HCT116 (cell line): ENCODE measurements at regions not wholly inside any gene's neighbourhood (a gene's known extent, or its start where the extent isn't known, plus 50 kb on each side); places are given as distances from the start of the nearest gene placed in this dataset.
"Not testable (repeated sequence)": the region's sequence is repeated elsewhere in the genome, so short reads cannot be mapped to it uniquely, and the experiment has no call there.

Source experiments
- ATAC-seq: fragments of 200-7000 bp; cut with Tn5 transposase; 2 replicates; pipeline ENCODE4 v1.9.1; 2020; ENCODE audit warnings: mild to moderate bottlenecking, moderate library complexity
- BruUV-seq: library from RNA; stranded (reverse); fragments of 400-500 nt; replicated peaks from 2 replicates; lab custom pipeline; 2021; lab: Mats Ljungman, UMichigan
- CTCF ChIA-PET: fragments of 300-600 bp; sonication (Branson Sonifier 250); formaldehyde crosslinking; loops from one replicate; lab custom pipeline; 2021; ENCODE audit warnings: antibody characterized with exemption; lab: Charles Lee
- POLR2A ChIA-PET: fragments of 300-600, 350-600 bp; sonication (Branson Sonifier 250); formaldehyde crosslinking; loops from one replicate; lab custom pipeline; 2021; ENCODE audit warnings: antibody characterized with exemption; lab: Charles Lee
- RAD21 ChIA-PET, 2 experiments: fragments of 300-600 bp; sonication (Branson Sonifier 250); formaldehyde crosslinking; loops; one replicate each; lab custom pipeline; 2023; ENCODE audit warnings: low total read pairs in 2 of 2; ENCODE audit not compliant: uncharacterized antibody in 2 of 2, unreplicated experiment in 2 of 2, low non-redundant PET in 1 of 2; lab: Charles Lee
- DNase-seq: peaks from one replicate; pipeline ENCODE4 v3.0.0-alpha.2; 2010; ENCODE audit warnings: low read depth, low spot score
- H2AFZ ChIP-seq: fragments of 200-600 bp; shearing (Covaris generic), sonication (generic); 2 replicates; pipeline ENCODE4 v1.6.1; 2017; ENCODE audit warnings: low read depth, mixed run types, mixed read lengths, antibody characterized with exemption, low read length; ENCODE audit not compliant: poor library complexity, severe bottlenecking
- H3K27ac ChIP-seq: 2 replicates; pipeline ENCODE4 v1.5.1; 2012; ENCODE audit warnings: low read depth, low read length
- H3K27me3 ChIP-seq: fragments of 200-600 bp; sonication (generic); 2 replicates; pipeline ENCODE4 v1.6.1; 2016; ENCODE audit warnings: mixed run types, low read length, mixed read lengths; ENCODE audit not compliant: insufficient read depth
- H3K36me3 ChIP-seq, 2 experiments: fragments of 200-500 bp in 1 of 2; fragments of 200-600 bp in 1 of 2; sonication (Bioruptor generic) in 1 of 2; sonication (generic) in 1 of 2; 2 replicates each; pipeline versions ENCODE4 v1.5.1 to v1.6.1; 2014 to 2016; ENCODE audit warnings: low read length in 2 of 2, inconsistent platforms in 1 of 2, mixed read lengths in 1 of 2, mixed run types in 1 of 2; ENCODE audit not compliant: insufficient read depth in 2 of 2, control insufficient read depth in 1 of 2
- H3K4me1 ChIP-seq, 2 experiments: fragments of 200-600 bp in 1 of 2; sonication (generic) in 1 of 2; 2 replicates each; pipeline versions ENCODE4 v1.5.1 to v1.6.1; 2012 to 2017; ENCODE audit warnings: low read length in 2 of 2, inconsistent platforms in 1 of 2, mild to moderate bottlenecking in 1 of 2, mixed read lengths in 1 of 2, mixed run types in 1 of 2, moderate library complexity in 1 of 2; ENCODE audit not compliant: insufficient read depth in 2 of 2, control insufficient read depth in 1 of 2
- H3K4me2 ChIP-seq: fragments of 200-600 bp; sonication (generic); 2 replicates; pipeline ENCODE4 v1.6.1; 2017; ENCODE audit warnings: mixed run types, low read length, mixed read lengths
- H3K4me3 ChIP-seq, 2 experiments: fragments of 200-600 bp in 1 of 2; sonication (generic) in 1 of 2; replicated peaks in 1 of 2; 2 replicates each; pipeline ENCODE4 v1.5.1; 2011 to 2016; ENCODE audit warnings: low read length in 2 of 2, control low read depth in 1 of 2, low read depth in 1 of 2, mild to moderate bottlenecking in 1 of 2, mixed read lengths in 1 of 2, mixed run types in 1 of 2
- H3K79me2 ChIP-seq: fragments of 200-600 bp; sonication (generic); 2 replicates; pipeline ENCODE4 v1.6.1; 2017; ENCODE audit warnings: mild to moderate bottlenecking, mixed run types, low read length, moderate library complexity, mixed read lengths; ENCODE audit not compliant: insufficient read depth
- H3K9ac ChIP-seq: fragments of 200-600 bp; sonication (generic); 2 replicates; pipeline ENCODE4 v1.6.1; 2016; ENCODE audit warnings: low read length, mixed read lengths
- H3K9me2 ChIP-seq: fragments of 200-600 bp; sonication (generic), shearing (Covaris generic); 2 replicates; pipeline ENCODE4 v1.6.1; 2017; ENCODE audit warnings: mixed run types, mild to moderate bottlenecking, moderate library complexity; ENCODE audit not compliant: insufficient read depth
- H3K9me3 ChIP-seq, 2 experiments: fragments of 200-500 bp in 1 of 2; fragments of 200-600 bp in 1 of 2; sonication (Bioruptor generic) in 1 of 2; sonication (generic) in 1 of 2; 2 replicates each; pipeline ENCODE4 v1.6.1; 2014 to 2017; ENCODE audit warnings: low read length in 2 of 2, mixed read lengths in 2 of 2, inconsistent platforms in 1 of 2, low read depth in 1 of 2, mild to moderate bottlenecking in 1 of 2, mixed run types in 1 of 2, moderate library complexity in 1 of 2; ENCODE audit not compliant: control insufficient read depth in 1 of 2, insufficient read depth in 1 of 2
- H4K20me1 ChIP-seq: fragments of 200-600 bp; sonication (generic), shearing (Covaris generic); 2 replicates; pipeline ENCODE4 v1.6.1; 2017; ENCODE audit warnings: mixed run types, mild to moderate bottlenecking, moderate library complexity; ENCODE audit not compliant: insufficient read depth
- ATF3 ChIP-seq: IDR thresholded peaks from 2 replicates; pipeline ENCODE4 v1.6.1; 2012
- CBX3 ChIP-seq: IDR thresholded peaks from 2 replicates; pipeline ENCODE4 v1.6.1; 2012; ENCODE audit warnings: low read depth
- CEBPB ChIP-seq: IDR thresholded peaks from 2 replicates; pipeline ENCODE4 v1.6.1; 2012; ENCODE audit warnings: low read depth
- ELF1 ChIP-seq: IDR thresholded peaks from 2 replicates; pipeline ENCODE4 v1.6.1; 2012; ENCODE audit warnings: low read depth, borderline replicate concordance
- EZH2phosphoT487 ChIP-seq: fragments of 200-600 bp; IDR thresholded peaks from 2 replicates; pipeline ENCODE4 v1.6.1; 2018; ENCODE audit warnings: antibody characterized with exemption, borderline replicate concordance
- FOSL1 ChIP-seq: IDR thresholded peaks from 2 replicates; pipeline ENCODE4 v1.6.1; 2012; ENCODE audit warnings: low read depth
- JUND ChIP-seq: IDR thresholded peaks from 2 replicates; pipeline ENCODE4 v1.6.1; 2012
- POLR2A ChIP-seq: IDR thresholded peaks from 2 replicates; pipeline ENCODE4 v1.7.0; 2011; ENCODE audit warnings: borderline replicate concordance; ENCODE audit not compliant: insufficient read depth, insufficient read length; ENCODE audit errors: extremely low read depth
- POLR2AphosphoS5 ChIP-seq: IDR thresholded peaks from 2 replicates; pipeline ENCODE4 v1.6.1; 2011; ENCODE audit warnings: mild to moderate bottlenecking, low read depth, low read length, moderate library complexity
- RAD21 ChIP-seq: IDR thresholded peaks from 2 replicates; pipeline ENCODE4 v1.6.1; 2012; ENCODE audit warnings: low read depth, mild to moderate bottlenecking
- SIN3A ChIP-seq: IDR thresholded peaks from 2 replicates; pipeline ENCODE4 v1.6.1; 2012; ENCODE audit warnings: low read depth
- SP1 ChIP-seq: IDR thresholded peaks from 2 replicates; pipeline ENCODE4 v1.6.1; 2012; ENCODE audit warnings: low read depth
- TCF7L2 ChIP-seq: IDR thresholded peaks from 2 replicates; pipeline ENCODE4 v1.7.0; 2011; ENCODE audit warnings: borderline replicate concordance, inconsistent platforms; ENCODE audit not compliant: insufficient read depth, insufficient read length; ENCODE audit errors: extremely low read depth
- YY1 ChIP-seq: IDR thresholded peaks from 2 replicates; pipeline ENCODE4 v1.6.1; 2011; ENCODE audit warnings: low read length, low read depth, moderate library complexity, mild to moderate bottlenecking; ENCODE audit not compliant: insufficient replicate concordance; ENCODE audit errors: extremely low read depth
- ZBTB33 ChIP-seq: IDR thresholded peaks from 2 replicates; pipeline ENCODE4 v1.6.1; 2011; ENCODE audit warnings: mild to moderate bottlenecking, low read length, moderate library complexity; ENCODE audit not compliant: insufficient replicate concordance; ENCODE audit errors: extremely low read depth
- ZFX ChIP-seq: fragments of 450-650 bp; IDR thresholded peaks from 2 replicates; pipeline ENCODE4 v1.6.1; 2017
- intact Hi-C: fragments of 100-400 bp; cut with micrococcal nuclease; formaldehyde crosslinking; loops from 2 replicates; pipeline ENCODE4 v1.10.0; 2022
- TF ChIP-seq, protein P1 (sequence below), 3 experiments: fragments of 200-600 bp in 1 of 3; sonication (generic) in 1 of 3; IDR thresholded peaks in 2 of 3; conservative IDR thresholded peaks in 1 of 3; 2 replicates each; pipeline ENCODE4 v1.5.1; 2012 to 2017; ENCODE audit warnings: low read depth in 2 of 3, low read length in 2 of 3, antibody characterized with exemption in 1 of 3, borderline replicate concordance in 1 of 3, control low read depth in 1 of 3, mild to moderate bottlenecking in 1 of 3, mixed read lengths in 1 of 3, mixed run types in 1 of 3, moderate library complexity in 1 of 3; ENCODE audit not compliant: insufficient read depth in 1 of 3

DNA sequence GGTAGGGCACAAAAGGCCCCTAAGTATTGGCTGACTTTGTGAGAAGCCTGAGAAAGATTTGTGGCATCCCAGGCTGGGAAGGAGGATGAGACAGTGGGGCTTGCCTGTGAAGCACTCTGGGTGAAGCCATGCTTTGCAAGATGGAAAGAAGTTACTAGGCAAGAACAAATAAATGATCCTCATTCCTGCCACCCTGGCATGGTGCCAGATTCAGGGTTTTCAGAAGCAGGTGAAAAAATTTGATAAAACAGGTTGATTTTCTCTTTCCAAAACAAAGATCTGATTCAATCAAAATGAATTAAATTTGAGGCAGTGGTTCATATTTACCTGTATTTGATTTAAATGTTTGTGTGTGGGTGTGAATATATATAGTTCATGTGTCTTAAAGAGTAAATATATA is 386.9 kb upstream of the PROX1 start:
- Histone ChIP-seq H3K4me2 (no peak overlapping the region), H3K27ac (no peak overlapping the region), H3K9me2 (no peaks in the 10 kb centered on the region; the same call in 1 of the 2 replicates), H2AFZ (no peak overlapping the region), H3K4me3 (no peak overlapping the region), H4K20me1 (no peaks in the 10 kb centered on the region), H3K27me3 (0 out of 2 replicates have a peak, but pooled peaks cover 9% of the 10 kb centered on the region), H3K9me3 (no peaks in the 10 kb centered on the region), H3K4me1 (no peaks in the 10 kb centered on the region), H3K36me3 (no peaks in the 10 kb centered on the region), H3K9ac (no peak overlapping the region), H3K79me2 (no peaks in the 10 kb centered on the region)
- POLR2A ChIA-PET = no interaction called here
- DNase-seq = no peak
- CTCF ChIA-PET = no interaction called here
- BruUV-seq = no TSS peak
- intact Hi-C loops = no loop called here
- no peak for TF ChIP-seq ELF1
- TF ChIP-seq CBX3 = no peak
- no peak for TF ChIP-seq TCF7L2
- no peak for TF ChIP-seq EZH2phosphoT487
- TF ChIP-seq RAD21 = no peak
- TF ChIP-seq ZFX = no peak
- TF ChIP-seq, protein P1, sequence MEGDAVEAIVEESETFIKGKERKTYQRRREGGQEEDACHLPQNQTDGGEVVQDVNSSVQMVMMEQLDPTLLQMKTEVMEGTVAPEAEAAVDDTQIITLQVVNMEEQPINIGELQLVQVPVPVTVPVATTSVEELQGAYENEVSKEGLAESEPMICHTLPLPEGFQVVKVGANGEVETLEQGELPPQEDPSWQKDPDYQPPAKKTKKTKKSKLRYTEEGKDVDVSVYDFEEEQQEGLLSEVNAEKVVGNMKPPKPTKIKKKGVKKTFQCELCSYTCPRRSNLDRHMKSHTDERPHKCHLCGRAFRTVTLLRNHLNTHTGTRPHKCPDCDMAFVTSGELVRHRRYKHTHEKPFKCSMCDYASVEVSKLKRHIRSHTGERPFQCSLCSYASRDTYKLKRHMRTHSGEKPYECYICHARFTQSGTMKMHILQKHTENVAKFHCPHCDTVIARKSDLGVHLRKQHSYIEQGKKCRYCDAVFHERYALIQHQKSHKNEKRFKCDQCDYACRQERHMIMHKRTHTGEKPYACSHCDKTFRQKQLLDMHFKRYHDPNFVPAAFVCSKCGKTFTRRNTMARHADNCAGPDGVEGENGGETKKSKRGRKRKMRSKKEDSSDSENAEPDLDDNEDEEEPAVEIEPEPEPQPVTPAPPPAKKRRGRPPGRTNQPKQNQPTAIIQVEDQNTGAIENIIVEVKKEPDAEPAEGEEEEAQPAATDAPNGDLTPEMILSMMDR (IDR thresholded peaks at IDR 0.05 in 2 of 3, conservative IDR thresholded peaks at IDR 0.05 in 1 of 3; ENCODE audit: borderline replicate concordance in 1 of 3, insufficient read depth in 1 of 3, low read depth in 2 of 3, low read length in 2 of 3) = no peak
- TF ChIP-seq SIN3A = no peak
- no peak for TF ChIP-seq ATF3
- TF ChIP-seq POLR2A = no peak
- no peak for TF ChIP-seq FOSL1
- TF ChIP-seq CEBPB = no peak
- TF ChIP-seq POLR2AphosphoS5 = no peak
- TF ChIP-seq JUND = no peak
- no peak for TF ChIP-seq YY1
- no peak for TF ChIP-seq ZBTB33
- no peak for TF ChIP-seq SP1
- TF ChIP-seq, all 23 proteins: peak for 0
- RAD21 ChIA-PET = no interaction called here
- no peak for ATAC-seq

DNA sequence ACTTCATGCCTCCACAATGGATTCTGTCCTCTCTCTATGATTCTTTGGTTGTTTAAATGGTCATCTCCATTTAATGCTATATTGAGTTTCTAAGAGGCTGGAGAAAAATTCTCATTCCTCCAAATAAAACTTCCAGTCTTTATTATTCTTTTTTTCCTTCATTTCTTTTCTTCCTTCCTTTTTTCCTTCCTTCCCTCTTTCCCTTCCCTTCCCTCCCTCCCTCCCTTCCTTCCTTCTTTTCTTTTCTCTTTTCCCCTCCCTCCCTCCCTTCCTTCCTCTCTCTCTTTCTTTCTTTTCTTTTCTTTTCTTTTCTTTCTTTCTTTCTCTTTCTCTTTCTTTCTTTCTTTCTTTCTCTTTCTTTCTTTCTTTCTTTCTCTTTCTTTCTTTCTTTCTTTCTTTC is 386.1 kb upstream of the PROX1 start:
- CTCF ChIA-PET, DNase-seq, H3K9ac ChIP-seq, H3K27ac ChIP-seq, H3K79me2 ChIP-seq, H3K9me3 ChIP-seq, H2AFZ ChIP-seq, H3K4me2 ChIP-seq, H3K36me3 ChIP-seq, H3K4me1 ChIP-seq, ATAC-seq, BruUV-seq, H3K9me2 ChIP-seq, RAD21 ChIA-PET, H4K20me1 ChIP-seq, intact Hi-C loops, H3K4me3 ChIP-seq, POLR2A ChIA-PET: not testable (repeated sequence)
- 0 out of 2 replicates have a peak, but pooled peaks cover 10% of the 10 kb centered on the region for H3K27me3 ChIP-seq
